ENCODE measurements at regions not wholly inside any gene's neighbourhood (a gene's known extent, or its start where the extent isn't known, plus 50 kb on each side); places are given as distances from the start of the nearest gene placed in this dataset.

DNA sequence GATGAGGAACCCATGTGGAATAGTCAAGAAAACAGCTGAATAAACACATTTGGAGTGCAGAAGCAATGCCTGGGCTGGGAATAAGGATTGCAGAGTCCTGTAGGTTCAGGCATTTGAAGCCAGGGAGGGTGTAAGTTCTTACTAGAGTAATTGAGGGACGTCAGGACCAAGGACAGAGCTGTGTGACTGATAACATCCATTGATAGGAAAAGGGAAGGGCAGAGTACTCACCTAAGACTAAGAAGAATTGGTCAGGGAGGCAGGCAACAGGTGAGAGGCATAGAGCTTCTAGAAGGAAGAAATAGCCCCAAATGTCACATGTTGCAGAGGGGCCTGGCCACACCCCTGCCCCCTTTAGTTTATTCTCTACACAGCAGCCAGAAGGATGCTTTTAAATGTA lies 79.8 kb upstream of the TMEM132E start:
- TF ChIP-seq, protein P1, sequence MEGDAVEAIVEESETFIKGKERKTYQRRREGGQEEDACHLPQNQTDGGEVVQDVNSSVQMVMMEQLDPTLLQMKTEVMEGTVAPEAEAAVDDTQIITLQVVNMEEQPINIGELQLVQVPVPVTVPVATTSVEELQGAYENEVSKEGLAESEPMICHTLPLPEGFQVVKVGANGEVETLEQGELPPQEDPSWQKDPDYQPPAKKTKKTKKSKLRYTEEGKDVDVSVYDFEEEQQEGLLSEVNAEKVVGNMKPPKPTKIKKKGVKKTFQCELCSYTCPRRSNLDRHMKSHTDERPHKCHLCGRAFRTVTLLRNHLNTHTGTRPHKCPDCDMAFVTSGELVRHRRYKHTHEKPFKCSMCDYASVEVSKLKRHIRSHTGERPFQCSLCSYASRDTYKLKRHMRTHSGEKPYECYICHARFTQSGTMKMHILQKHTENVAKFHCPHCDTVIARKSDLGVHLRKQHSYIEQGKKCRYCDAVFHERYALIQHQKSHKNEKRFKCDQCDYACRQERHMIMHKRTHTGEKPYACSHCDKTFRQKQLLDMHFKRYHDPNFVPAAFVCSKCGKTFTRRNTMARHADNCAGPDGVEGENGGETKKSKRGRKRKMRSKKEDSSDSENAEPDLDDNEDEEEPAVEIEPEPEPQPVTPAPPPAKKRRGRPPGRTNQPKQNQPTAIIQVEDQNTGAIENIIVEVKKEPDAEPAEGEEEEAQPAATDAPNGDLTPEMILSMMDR (IDR thresholded peaks at IDR 0.05): no peak
- TF ChIP-seq EZH2 (IDR thresholded peaks at IDR 0.05; ENCODE audit: borderline replicate concordance, insufficient read depth, low read depth, low read length, poor library complexity, severe bottlenecking): no peak
